ENCODE measurements at regions not wholly inside any gene's neighbourhood (a gene's known extent, or its start where the extent isn't known, plus 50 kb on each side); places are given as distances from the start of the nearest gene placed in this dataset.

DNA sequence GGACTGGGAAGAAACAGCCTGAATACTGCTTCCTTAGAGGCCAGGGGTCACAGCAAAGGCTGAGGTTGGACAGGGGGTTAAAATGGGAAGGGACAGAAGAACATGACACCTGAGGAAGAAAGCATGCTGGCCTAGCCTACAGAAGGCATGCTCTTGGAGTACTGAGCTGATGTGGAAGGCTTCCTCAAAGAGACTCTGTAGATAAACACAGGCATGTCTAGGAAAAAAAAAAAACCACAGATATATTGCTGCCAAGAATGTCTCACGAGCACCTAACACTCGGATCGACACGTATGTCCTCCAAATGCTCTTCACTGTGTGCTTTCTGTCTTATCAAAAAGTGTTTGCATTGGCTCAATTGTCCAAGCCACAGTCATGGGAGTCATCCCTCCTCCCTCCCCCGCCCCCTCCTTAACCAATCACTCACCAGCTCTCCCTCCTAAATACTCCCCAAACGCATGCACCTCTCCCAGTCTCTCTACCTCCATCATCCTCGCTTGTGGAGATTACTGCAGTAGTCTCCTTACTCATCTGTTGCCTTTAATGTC is 101.1 kb upstream of the LRFN2 start:
- TF ChIP-seq, protein P1, sequence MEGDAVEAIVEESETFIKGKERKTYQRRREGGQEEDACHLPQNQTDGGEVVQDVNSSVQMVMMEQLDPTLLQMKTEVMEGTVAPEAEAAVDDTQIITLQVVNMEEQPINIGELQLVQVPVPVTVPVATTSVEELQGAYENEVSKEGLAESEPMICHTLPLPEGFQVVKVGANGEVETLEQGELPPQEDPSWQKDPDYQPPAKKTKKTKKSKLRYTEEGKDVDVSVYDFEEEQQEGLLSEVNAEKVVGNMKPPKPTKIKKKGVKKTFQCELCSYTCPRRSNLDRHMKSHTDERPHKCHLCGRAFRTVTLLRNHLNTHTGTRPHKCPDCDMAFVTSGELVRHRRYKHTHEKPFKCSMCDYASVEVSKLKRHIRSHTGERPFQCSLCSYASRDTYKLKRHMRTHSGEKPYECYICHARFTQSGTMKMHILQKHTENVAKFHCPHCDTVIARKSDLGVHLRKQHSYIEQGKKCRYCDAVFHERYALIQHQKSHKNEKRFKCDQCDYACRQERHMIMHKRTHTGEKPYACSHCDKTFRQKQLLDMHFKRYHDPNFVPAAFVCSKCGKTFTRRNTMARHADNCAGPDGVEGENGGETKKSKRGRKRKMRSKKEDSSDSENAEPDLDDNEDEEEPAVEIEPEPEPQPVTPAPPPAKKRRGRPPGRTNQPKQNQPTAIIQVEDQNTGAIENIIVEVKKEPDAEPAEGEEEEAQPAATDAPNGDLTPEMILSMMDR (IDR thresholded peaks at IDR 0.05; ENCODE audit: low read length): no peak
- TF ChIP-seq EZH2 (IDR thresholded peaks at IDR 0.05; ENCODE audit: borderline replicate concordance, low read length): no peak
